Epithelial cell of esophagus (primary cell): ENCODE measurements at regions not wholly inside any gene's neighbourhood (a gene's known extent, or its start where the extent isn't known, plus 50 kb on each side); places are given as distances from the start of the nearest gene placed in this dataset.

Experiments
- DNase-seq: peaks from one replicate; pipeline ENCODE4 v3.0.0; 2010; ENCODE audit warnings: low read depth
- H3K4me3 ChIP-seq: 2 replicates; pipeline ENCODE4 v1.5.1; 2011; ENCODE audit warnings: mild to moderate bottlenecking, low read length, control low read depth
- CTCF ChIP-seq: IDR thresholded peaks from 2 replicates; pipeline ENCODE4 v1.5.1; 2011; ENCODE audit warnings: low read depth, mild to moderate bottlenecking, low read length, control low read depth, inconsistent platforms; ENCODE audit not compliant: insufficient read depth; ENCODE audit errors: missing control alignments

- no peak overlapping the region for H3K4me3 ChIP-seq
- DNase-seq = no peak
- TF ChIP-seq CTCF = no peak
Measured at GRCh38 chr11:115659061-115659963, 155.1 kb upstream of the CADM1 start.

GRCh38 chr11:115657586-115657985 is 153.4 kb upstream of the CADM1 start:
- no peak for DNase-seq
- no peak for TF ChIP-seq CTCF
- H3K4me3 ChIP-seq = no peak overlapping the region

- DNase-seq = no peak
- no peak overlapping the region for H3K4me3 ChIP-seq
- TF ChIP-seq CTCF = no peak
Measured at GRCh38 chr11:115656669-115657068, 152.5 kb upstream of the CADM1 start.

GRCh38 chr11:115656041-115656440 is 151.8 kb upstream of the CADM1 start:
- no peak overlapping the region for H3K4me3 ChIP-seq
- no peak for TF ChIP-seq CTCF
- DNase-seq = no peak

- no peak for TF ChIP-seq CTCF
- no peak for DNase-seq
- H3K4me3 ChIP-seq = no peak overlapping the region
Measured at GRCh38 chr11:115654792-115655191, 150.6 kb upstream of the CADM1 start.

- no peak overlapping the region for H3K4me3 ChIP-seq
- DNase-seq = no peak
- TF ChIP-seq CTCF = no peak
Measured at GRCh38 chr11:115653926-115654325, 149.7 kb upstream of the CADM1 start.

GRCh38 chr11:115653076-115653475 is 148.9 kb upstream of the CADM1 start:
- no peak for TF ChIP-seq CTCF
- DNase-seq = no peak
- no peak overlapping the region for H3K4me3 ChIP-seq
